ENCODE measurements at regions not wholly inside any gene's neighbourhood (a gene's known extent, or its start where the extent isn't known, plus 50 kb on each side); places are given as distances from the start of the nearest gene placed in this dataset.

- Histone ChIP-seq H3K27ac (ENCODE audit: low read depth, low read length) (no peak overlapping the region), H3K4me2 (ENCODE audit: low read length) (no peak overlapping the region), H3K9me3 (ENCODE audit: control insufficient read depth in 1 of 2, insufficient read depth in 1 of 2, low read depth in 1 of 2, low read length in 2 of 2) (no peaks in the 10 kb centered on the region), H3K9me2 (ENCODE audit: insufficient read depth) (no peaks in the 10 kb centered on the region), H3K27me3 (ENCODE audit: insufficient read depth, low read length) (no peaks in the 10 kb centered on the region), H3K36me3 (ENCODE audit: control insufficient read depth in 1 of 2, insufficient read depth in 2 of 2, low read length in 2 of 2) (no peaks in the 10 kb centered on the region), H2AFZ (ENCODE audit: low read depth, low read length, poor library complexity, severe bottlenecking) (no peak overlapping the region), H3K79me2 (ENCODE audit: insufficient read depth, low read length) (no peaks in the 10 kb centered on the region), H3K4me3 (replicated peaks in 1 of 2; ENCODE audit: low read depth in 1 of 2, low read length in 2 of 2) (no peak overlapping the region), H4K20me1 (ENCODE audit: insufficient read depth) (no peaks in the 10 kb centered on the region), H3K9ac (ENCODE audit: low read length) (no peak overlapping the region), H3K4me1 (ENCODE audit: control insufficient read depth in 1 of 2, insufficient read depth in 2 of 2, low read length in 2 of 2) (no peaks in the 10 kb centered on the region)
- ChIA-PET POLR2A (no interaction called here), RAD21 (ENCODE audit: low non-redundant PET in 1 of 2, low total read pairs in 2 of 2, uncharacterized antibody in 2 of 2, unreplicated experiment in 2 of 2) (no interaction called here), CTCF (no interaction called here)
- no TSS peak for BruUV-seq (replicated peaks)
- no peak for ATAC-seq
- no peak for TF ChIP-seq SP1 (IDR thresholded peaks at IDR 0.05; ENCODE audit: low read depth)
- TF ChIP-seq CBX3 (IDR thresholded peaks at IDR 0.05; ENCODE audit: low read depth), result no peak
- TF ChIP-seq POLR2AphosphoS5 (IDR thresholded peaks at IDR 0.05; ENCODE audit: low read depth, low read length), result no peak
- TF ChIP-seq RAD21 (IDR thresholded peaks at IDR 0.05; ENCODE audit: low read depth), result no peak
- TF ChIP-seq MAX (IDR thresholded peaks at IDR 0.05), result no peak
- no peak for TF ChIP-seq POLR2A (IDR thresholded peaks at IDR 0.05; ENCODE audit: borderline replicate concordance, extremely low read depth, insufficient read depth, insufficient read length)
- TF ChIP-seq CTCF (IDR thresholded peaks at IDR 0.05 in 2 of 3, conservative IDR thresholded peaks at IDR 0.05 in 1 of 3; ENCODE audit: borderline replicate concordance in 1 of 3, insufficient read depth in 1 of 3, low read depth in 2 of 3, low read length in 2 of 3), result no peak
- TF ChIP-seq YY1 (IDR thresholded peaks at IDR 0.05; ENCODE audit: extremely low read depth, insufficient replicate concordance, low read depth, low read length), result no peak
- no peak for TF ChIP-seq SIN3A (IDR thresholded peaks at IDR 0.05; ENCODE audit: low read depth)
- TF ChIP-seq ZBTB33 (IDR thresholded peaks at IDR 0.05; ENCODE audit: extremely low read depth, insufficient replicate concordance, low read length), result no peak
- no peak for TF ChIP-seq ATF3 (IDR thresholded peaks at IDR 0.05)
- TF ChIP-seq REST (IDR thresholded peaks at IDR 0.05; ENCODE audit: low read depth), result no peak
- no peak for DNase-seq (ENCODE audit: low read depth, low spot score)
- intact Hi-C loops (cut with micrococcal nuclease), result no loop called here
Measured at GRCh38 chrX:35104626-35105025, 162.0 kb downstream of the FAM47B start.

Data from HCT116 (cell line).